ENCODE measurements at regions not wholly inside any gene's neighbourhood (a gene's known extent, or its start where the extent isn't known, plus 50 kb on each side); places are given as distances from the start of the nearest gene placed in this dataset.

DNA sequence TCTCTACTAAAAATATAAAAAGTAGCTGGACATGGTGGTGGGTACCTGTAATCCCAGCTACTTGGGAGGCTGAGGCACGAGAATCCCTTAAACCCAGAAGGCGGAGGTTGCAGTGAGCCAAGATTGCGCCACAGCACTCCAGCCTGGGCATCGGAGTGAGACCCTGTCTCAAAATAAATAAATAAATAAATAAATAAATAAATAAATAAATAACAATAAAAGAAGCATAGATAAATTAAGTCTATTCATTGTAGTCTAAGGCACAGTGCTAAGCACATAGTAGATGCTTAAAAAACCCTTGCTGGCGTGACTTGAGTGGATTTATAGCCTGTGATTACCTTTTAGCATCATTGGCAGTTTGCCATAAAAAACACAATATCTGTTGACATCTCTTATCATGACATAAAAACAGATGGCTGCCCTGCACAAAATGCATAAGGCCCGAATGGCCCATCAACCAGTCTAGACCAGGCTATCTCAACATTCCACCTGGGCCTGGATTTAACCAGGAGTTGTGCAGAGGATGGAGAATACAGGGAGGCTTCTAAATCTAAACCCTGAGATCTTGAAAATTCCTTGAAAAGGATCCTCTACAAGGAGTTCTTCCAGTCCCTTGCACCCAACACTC is 94.9 kb downstream of the PRLHR start:
- no peak for DNase-seq

DNA sequence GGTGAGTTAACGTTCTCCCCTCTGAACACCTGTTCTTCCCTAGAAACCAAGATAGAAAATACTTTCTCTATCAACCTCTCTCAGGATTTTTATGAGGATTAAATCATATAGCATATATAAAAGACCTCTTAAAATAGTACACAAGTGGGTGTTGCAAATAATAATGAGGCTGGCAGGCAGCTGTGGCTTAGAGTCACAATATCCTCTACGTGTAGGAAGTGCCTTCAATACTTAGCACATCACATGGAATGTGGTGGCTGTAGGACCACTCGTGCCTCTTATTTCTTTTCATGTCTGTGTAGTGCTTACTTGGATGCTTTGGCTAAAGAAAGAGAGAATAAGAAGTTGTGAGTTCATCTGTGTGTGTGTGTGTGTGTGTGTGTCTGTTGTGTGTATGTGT is 96.3 kb downstream of the PRLHR start:
- DNase-seq, result no peak

DNA sequence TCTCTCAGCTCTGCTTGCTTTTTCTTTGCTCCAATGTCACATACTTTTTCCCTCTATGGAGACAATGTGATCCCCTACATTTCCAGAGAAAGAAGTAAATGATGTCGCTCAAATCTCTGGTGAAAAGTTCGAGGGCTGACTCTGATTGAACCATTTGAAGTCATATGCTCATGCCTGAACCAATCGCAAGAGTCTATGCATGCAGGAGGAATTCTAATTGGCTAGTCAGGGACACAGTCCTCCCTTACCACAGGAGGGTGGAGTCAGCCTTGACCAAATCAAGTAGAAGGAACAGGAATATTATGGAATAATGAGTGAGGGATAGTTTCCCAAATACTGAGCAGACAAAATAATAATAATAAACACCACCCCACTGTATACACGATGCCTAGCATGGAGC is 96.8 kb downstream of the PRLHR start:
- DNase-seq, result no peak

DNA sequence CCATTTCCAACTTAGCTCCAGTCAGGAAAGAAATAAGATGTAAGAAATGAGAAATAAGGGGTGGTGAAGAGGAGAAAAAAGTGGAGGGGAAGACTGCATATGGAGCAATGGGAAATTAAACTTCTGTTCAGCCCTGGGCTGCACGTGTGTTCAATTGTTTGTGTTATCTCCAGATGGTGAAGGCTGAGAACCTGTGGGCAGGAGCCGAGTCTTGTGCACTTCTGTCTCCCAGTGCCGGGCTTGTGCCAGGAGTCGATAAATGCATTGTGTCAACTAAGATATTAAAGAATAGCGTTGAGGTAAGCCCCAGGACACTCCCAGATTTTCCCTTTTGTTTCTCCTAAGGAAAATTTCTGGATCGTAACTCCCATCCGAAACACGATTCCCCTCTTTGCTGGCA is 98.2 kb downstream of the PRLHR start:
- no peak for DNase-seq

DNA sequence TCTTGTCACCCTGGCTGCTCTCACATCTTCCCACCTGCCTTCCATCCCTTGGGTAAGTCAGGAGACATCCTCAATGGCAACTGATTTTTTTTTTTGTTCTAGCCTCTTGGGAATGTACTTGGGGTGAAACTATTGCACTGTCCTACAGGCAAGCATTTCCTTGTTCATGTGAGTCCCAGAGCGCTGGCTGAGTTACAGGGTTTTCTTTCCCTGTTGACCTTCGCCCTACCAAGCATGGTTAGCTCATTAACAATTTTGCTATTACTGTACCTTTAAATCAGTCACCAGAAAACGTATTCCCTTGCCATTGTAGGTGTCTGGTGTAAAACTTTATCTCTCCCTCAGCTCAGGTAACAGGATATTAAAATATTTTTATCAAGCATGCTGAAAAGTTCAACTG is 98.9 kb downstream of the PRLHR start:
- no peak for DNase-seq

DNA sequence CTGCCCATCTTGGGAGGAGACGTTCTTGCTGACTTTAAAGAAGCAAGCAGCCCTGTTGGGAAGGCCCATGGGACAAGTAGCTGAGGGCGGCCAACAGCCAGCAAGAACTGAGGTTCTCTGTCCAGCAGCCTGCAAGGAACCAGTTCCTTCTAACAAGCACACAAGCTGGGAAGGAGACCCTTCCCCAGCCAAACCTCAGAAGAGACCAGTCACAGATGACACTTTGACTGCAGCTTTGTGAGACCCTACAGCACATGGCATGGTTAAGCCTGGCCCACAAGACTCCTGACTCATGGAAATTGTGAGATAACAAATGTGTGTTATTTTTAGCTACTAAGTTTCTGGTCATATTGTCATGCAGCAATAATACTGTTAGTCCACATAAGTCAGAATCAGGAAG is 99.9 kb downstream of the PRLHR start:
- DNase-seq, result no peak

DNA sequence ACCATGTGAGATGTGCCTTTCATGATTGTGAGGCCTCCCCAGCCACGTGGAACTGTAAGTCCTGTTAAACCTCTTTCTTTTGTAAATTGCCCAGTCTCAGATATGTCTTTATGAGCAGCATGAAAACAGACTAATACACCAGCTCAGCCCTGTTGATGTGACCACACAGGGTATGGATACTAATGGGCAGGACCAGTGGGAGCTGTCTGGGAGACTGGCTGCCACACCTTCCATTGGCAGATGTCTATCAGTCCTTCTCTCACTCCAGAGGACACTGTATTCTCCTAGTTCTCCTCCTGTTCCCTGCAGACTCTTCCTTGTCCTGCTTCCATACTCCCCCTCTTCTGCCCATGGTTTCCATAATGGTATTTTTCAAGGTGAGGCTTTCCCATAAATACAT is 104.4 kb downstream of the PRLHR start:
- no peak for DNase-seq

DNA sequence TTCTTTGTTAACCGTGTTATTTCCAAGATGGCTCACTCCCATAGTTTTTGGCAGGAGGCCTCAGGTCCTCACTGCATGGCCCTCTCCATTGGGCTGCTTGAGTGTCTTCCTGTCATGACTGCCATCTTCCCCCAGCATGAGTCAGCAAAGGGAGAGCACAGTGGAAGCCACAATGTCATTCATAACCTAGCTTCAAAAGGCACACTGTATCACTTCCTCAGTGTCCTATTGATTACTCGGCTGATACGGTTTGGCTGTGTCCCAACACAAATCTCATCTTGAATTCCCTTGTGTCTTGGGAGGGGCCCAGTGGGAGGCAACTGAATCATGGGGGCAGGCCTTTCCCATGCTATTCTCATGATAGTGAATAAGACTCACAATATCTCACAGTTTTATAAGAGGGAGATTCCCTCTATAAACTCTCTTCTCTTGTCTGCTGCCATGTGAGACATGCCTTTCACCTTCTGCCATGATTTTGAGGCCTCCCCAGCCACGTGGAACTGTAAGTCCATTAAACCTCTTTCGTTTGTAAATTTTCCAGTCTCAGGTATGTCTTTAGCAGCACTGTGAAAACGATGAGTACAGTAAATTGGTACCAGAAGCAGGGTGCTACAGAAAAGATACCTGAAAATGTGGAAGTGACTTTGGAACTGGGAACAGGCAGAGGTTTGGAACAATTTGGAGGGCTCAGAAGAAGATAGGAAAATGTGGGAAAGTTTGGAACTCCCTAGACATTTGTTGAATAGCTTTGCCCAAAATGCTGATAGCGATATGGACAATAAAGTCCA is 106.5 kb downstream of the PRLHR start:
- no peak for DNase-seq

DNA sequence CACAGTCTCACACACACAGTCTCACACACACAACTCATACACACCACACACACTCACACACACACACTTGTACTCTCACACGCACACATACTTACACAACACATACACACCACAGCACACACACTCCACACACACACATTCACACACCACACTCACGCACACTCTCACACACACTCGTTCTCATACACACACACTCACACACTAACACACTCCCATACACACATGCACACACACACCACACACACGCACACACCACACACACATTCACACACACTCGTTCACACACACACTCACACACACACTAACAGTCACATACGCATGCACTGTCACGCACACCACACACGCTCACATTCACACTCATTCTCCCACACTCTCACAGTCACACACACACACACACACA is 109.8 kb downstream of the PRLHR start:
- no peak for DNase-seq

DNA sequence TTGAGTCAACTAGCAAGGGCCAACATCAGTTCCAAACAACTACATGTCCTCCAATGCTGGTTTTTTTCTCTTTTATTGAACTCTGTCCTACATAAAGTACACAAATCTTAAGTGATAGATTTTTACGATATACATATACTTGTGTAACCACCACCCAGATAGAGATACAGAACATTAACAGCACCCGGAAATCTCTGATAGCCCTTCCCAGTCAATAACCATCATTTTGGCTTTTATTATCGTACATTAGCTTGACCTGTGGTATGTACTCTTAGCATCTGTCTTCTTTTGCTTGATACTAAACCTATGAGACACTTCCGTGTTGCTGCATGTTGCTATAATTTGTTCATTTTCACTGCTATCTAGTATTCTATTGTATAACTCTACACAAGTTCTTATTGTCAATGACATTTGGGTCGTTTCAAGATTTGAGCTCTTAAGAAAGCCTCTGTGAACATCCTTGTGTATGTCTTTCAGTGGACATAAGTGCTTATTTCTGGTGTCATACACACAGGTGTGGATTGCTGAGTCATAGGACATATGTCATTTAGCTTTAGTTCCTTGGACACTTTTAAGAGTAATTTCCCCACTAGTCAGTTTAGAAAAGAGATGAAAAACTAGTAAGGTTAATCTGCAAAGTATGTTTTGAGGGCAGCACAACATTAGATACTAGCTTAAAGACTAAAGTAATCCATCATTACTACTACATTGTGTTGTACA is 111.1 kb downstream of the PRLHR start:
- DNase-seq, result no peak

DNA sequence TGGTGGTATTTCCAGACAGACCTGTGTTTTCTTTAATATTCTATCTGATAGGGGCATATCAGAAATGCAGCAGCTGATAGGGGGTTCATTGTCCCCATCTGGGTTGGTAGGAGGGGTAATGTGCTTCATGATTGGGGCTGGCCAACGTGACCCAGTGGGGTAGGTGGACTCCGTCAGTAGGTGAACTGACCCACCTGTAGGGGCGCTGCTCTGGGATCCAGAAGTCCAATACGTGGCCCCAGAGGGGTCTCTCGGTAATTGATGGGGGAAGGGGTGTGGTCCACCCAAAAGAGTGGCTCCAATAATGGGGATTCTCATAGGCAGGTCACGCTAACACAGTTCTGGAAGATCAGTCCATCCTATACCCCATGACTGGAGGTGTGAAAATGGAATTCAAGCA is 112.0 kb downstream of the PRLHR start:
- no peak for DNase-seq

DNA sequence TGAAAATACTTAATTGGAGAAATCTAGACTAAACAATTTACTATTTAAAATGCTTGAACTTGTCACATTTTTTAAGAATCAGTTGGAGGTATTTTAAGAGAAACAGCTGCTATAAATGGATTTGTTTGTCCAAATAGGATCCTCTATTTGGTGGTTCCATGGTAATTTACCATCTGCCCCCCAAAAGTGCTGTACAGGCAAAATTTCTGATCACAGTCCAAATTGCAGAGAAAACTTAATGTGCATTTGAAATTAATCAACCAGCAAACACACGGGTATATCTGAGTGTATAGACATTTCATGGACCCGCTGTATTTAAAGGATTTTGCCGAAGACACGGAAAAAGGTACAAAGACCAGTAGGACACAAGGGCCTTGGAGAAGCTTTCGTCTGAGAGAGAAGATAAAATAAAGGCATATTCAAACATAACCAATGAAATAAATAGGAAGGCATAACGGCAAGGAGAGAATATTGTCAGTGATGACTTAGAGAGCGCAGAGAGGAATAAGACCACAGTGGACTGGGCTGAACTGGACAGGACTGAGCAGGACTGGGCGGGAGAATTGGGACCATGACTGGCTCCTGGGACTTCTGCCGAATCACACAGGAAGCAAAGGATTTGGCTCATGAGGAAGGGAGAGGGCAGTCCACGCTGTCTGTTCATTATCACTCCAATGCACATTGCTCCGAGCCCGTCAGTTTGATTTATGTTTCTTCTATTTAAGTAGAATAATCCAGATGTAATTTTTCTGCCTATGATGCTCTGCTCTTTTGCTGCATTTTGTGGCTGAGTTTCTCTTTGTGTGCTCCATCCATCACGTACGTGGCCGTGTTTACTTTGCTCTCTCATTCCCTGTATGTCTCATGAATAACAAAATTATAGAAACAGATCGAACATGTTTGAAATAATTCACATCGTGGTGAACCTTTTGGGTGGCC is 112.8 kb downstream of the PRLHR start:
- no peak for DNase-seq

DNA sequence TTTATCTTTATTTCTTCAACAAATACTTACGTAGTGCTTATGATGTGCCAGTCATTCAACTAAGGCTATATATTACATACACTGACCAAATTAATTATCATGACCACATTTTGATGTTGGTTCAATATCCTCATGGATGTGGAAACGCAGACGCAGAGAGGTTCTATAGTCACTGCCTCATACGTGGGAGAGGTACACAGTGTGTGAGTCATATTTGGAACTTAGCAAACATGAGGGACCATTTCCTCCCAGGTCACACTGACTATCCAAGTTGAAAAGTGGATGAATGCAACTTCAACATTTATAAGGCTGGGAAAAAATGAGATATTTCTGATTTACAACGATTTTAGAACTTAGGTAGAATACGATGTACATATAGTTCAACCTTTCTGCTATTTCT is 113.6 kb downstream of the PRLHR start:
- DNase-seq, result no peak

DNA sequence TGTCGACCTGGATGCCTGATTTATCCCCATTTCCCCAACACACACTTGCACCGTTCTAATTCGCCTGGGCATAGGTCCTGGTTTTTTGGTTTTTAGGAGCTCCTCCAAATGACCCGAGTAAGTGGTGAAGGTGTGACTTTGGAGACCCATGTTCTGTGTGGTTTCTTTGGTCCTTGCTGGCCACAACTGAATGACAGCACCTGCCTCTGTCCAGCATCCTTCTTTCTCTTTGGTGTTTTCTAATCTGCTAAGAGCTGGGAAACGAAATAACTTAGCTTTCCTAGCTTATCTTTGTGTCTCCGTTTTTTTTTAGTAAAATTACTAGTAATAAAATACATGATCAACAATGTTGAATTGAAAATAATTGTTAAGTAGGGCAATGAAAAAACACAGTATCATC is 120.2 kb downstream of the PRLHR start:
- DNase-seq, result no peak

DNA sequence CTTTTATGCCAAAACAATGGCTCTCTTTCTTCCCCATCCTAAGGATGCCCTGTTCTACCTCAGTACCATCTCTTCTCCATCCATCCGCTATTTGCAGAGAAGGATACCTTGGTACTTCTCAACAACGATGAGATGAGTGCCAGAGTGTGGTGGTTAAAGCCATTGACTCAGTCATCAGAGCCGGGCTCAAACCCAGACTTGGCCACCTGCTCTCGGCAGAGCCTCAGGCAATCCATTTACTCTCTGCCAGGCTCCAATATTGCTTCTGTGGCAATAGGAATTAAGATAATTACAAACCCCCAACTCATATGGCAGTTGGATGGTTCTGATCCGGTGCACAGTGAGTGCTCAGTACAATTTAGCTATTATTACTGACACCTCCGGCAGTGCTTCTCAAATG is 121.3 kb downstream of the PRLHR start:
- DNase-seq, result no peak

DNA sequence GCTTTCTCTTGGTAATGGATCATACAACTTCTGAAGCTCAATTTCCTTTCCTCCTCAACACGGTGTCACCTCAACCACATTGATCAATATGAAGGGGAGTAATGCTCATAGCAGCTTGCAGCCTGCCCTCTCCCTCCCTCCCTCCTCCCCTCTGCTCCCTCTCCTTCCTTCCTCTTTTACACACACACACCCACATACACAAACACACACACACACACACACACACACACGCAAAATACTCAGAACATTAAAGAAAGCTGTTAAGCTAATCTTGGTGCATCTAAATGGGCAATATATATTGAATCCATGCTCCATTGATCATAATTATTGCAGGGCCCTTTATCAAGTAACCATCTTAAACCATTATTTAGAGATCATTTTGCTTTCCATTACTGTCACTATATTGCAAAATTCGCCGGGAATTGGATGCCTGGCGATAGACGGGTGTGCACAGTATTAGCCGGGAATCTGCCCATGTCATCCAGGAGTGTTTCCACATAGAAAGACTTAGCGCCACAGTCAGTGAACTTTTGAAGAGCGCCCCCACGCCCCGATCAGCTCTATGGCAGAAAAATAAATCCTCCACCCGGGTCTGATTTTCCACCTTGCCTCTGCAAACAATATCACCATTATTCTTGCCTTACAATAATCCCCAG is 122.0 kb downstream of the PRLHR start:
- no peak for DNase-seq

DNA sequence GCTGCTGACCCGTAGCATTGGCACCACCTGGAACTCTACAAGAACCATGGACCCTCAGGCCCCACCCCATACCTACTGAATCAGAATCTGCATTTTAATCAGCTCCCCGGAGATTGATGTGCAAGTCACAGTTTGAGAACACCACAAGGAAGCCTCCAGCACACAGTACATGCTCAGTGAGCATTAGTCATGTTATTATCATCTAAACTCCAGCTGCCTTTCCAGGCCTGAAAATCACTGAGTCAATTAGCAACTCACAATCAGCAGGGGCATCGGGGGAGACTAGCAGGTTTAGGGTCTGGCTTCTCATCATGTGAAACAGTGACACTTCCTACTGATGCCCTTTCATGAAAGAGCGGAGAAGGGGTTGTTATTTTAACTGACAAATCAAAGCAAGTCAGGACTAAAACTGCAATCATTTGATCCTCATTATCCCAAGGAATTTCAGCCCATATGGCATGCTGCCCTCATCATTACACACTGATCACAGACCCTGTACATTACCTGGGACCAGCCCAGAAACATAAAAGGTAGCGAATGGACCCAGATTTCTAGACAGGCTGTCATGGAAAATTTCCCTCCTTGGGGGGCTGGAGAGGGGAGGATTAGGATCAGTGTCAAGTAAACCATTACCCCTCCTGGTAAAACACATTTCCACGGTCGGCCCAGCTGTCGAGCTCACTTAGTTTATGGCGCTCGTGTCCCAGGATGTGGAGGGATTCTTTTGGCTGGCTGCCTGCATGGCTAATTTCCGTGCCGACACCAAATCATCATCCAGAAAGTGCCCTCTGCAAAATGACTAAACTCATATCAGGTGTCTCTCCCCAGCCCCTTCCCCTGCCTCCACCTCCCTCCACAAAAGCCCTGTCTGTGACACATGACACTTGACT is 122.8 kb downstream of the PRLHR start:
- DNase-seq, result no peak

DNA sequence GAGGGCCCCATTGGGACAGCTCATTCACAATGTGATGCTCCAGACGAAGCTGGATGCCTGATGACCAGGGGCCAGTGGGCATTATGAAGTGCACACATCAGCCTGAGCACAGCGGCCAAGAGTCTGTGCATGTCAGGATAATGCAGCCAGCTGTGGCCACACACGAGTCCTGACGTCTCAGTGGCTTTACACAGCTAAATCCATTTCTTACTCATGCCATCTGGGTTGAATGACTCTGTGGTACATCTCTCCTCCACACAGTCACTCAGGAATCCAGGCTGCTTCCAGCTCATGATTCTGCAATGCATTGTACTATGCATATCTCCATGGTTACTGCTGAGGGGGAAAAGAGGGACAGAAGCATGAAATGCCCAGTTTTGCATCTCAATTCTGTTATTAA is 123.6 kb downstream of the PRLHR start:
- DNase-seq, result no peak

DNA sequence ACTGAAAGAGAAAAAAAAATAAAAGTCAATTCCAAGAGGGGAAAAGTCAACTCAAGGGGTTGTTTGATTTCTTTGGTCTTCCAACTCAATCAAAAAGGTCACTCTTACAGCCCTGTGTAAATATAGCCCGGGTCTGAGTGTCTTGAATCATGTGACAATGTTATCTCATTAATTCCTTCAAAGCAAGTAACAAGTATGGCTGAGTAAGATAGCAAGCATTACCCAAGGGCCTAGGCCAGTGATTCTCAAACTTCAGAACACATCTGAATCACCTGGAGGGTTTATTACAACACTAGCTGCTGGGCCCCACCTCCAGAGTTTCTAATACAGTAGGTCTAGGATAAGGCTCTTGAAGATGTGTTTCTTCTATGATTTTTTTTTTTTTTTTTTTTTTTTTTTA is 125.0 kb downstream of the PRLHR start:
- no peak for DNase-seq

DNA sequence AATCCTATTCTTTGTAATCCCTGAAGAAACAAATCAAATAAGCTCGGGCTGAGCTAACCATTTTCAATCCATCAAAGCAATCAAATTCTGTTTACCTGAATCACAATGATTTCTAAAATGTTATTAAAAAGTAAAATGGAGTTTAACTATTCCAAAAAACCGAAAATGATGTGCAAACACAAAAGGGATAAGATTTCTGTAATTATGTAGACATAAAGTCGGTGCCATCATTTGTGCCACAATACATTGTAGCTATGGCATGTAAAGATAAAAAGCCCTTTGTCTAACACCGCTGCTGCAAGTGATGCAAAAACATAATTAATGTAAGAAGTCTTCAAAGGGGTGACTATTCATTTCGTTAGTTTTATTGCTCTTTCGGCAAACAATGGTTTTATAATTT is 125.1 kb upstream of the FAM204A start:
- no peak for DNase-seq

DNA sequence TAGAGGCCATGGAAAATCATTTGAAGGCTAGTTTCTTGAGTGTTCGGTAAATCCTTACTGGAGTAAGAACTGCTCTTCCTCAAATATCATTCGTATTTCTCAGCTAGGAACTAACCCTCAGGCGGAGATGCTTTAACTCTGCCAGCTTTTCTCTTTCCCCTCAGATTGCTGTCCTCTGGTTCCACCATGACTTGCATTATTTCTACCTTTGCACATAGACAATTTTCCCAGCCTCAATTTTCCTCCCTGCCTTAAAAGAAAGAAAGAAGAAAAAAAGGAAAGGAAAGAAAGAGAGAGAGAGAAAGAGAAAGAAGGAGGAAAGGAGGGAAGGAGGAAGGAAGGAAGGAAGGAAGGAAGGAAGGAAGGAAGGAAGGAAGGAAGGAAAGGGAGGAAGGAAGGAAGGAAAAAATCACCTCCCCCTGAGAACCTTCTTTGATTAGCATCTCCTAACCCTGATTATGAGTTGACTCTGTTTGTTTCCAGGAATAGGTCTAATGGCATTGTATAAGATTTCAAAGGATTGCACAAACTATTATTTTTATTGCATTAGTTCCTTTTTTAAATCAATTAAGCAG is 123.3 kb upstream of the FAM204A start:
- no peak for DNase-seq
